ENCODE measurements at regions not wholly inside any gene's neighbourhood (a gene's known extent, or its start where the extent isn't known, plus 50 kb on each side); places are given as distances from the start of the nearest gene placed in this dataset.

- DNase-seq (ENCODE audit: low spot score): no peak
Observed at GRCh38 chr10:111993321-111993720, 190.2 kb downstream of the GPAM start.

- DNase-seq (ENCODE audit: low spot score): no peak
Observed at GRCh38 chr10:111993872-111994426, 189.6 kb downstream of the GPAM start.

GRCh38 chr10:111996103-111996502 lies 187.5 kb downstream of the GPAM start:
- no peak for DNase-seq (ENCODE audit: low spot score)

- DNase-seq (ENCODE audit: low spot score): no peak
Observed at GRCh38 chr10:111998728-111999127, 184.8 kb downstream of the GPAM start.

GRCh38 chr10:111999205-111999914 lies 184.2 kb downstream of the GPAM start:
- no peak for DNase-seq (ENCODE audit: low spot score)

- no peak for DNase-seq (ENCODE audit: low spot score)
Observed at GRCh38 chr10:111999915-112000302, 183.7 kb downstream of the GPAM start.

GRCh38 chr10:112000466-112000865 lies 183.1 kb downstream of the GPAM start:
- DNase-seq (ENCODE audit: low spot score): no peak

GRCh38 chr10:112002206-112002605 lies 181.4 kb downstream of the GPAM start:
- DNase-seq (ENCODE audit: low spot score): no peak

- DNase-seq (ENCODE audit: low spot score): no peak
Observed at GRCh38 chr10:112004075-112004474, 179.5 kb downstream of the GPAM start.

GRCh38 chr10:112005044-112005443 lies 178.5 kb downstream of the GPAM start:
- no peak for DNase-seq (ENCODE audit: low spot score)

- DNase-seq (ENCODE audit: low spot score): no peak
Observed at GRCh38 chr10:112006407-112006806, 177.2 kb downstream of the GPAM start.

GRCh38 chr10:112006831-112007230 lies 176.7 kb downstream of the GPAM start:
- DNase-seq (ENCODE audit: low spot score): no peak

- no peak for DNase-seq (ENCODE audit: low spot score)
Observed at GRCh38 chr10:112022196-112022595, 161.4 kb downstream of the GPAM start.

- DNase-seq (ENCODE audit: low spot score): no peak
Observed at GRCh38 chr10:112024079-112024478, 159.5 kb downstream of the GPAM start.

GRCh38 chr10:112025228-112025627 lies 158.3 kb downstream of the GPAM start:
- DNase-seq (ENCODE audit: low spot score): no peak

GRCh38 chr10:112026438-112026837 lies 157.1 kb downstream of the GPAM start:
- DNase-seq (ENCODE audit: low spot score): peak; percentile 16

GRCh38 chr10:112027731-112028280 lies 155.8 kb downstream of the GPAM start:
- DNase-seq (ENCODE audit: low spot score): no peak

GRCh38 chr10:112030431-112030830 lies 153.1 kb downstream of the GPAM start:
- DNase-seq (ENCODE audit: low spot score): no peak

- DNase-seq (ENCODE audit: low spot score): no peak
Observed at GRCh38 chr10:112039823-112040222, 143.7 kb downstream of the GPAM start.

- DNase-seq (ENCODE audit: low spot score): no peak
Observed at GRCh38 chr10:112040696-112041095, 142.9 kb downstream of the GPAM start.

GRCh38 chr10:112045938-112046337 lies 137.6 kb downstream of the GPAM start:
- no peak for DNase-seq (ENCODE audit: low spot score)

GRCh38 chr10:112047674-112048073 lies 135.9 kb downstream of the GPAM start:
- no peak for DNase-seq (ENCODE audit: low spot score)

GRCh38 chr10:112052166-112052565 lies 131.4 kb downstream of the GPAM start:
- no peak for DNase-seq (ENCODE audit: low spot score)

GRCh38 chr10:112053895-112054294 lies 129.7 kb downstream of the GPAM start:
- DNase-seq (ENCODE audit: low spot score): no peak

Data from RKO (cell line).